MG63 (cell line): ENCODE measurements at regions not wholly inside any gene's neighbourhood (a gene's known extent, or its start where the extent isn't known, plus 50 kb on each side); places are given as distances from the start of the nearest gene placed in this dataset.

ENCODE experiments used
- DNase-seq: peaks from one replicate; pipeline ENCODE4 v3.0.0-alpha.2; 2020
- H3K27me3 ChIP-seq: fragments of 250-450 bp; sonication (Bioruptor Pico); 2 replicates; pipeline ENCODE4 v1.5.1; 2020; ENCODE audit warnings: mild to moderate bottlenecking, moderate library complexity
- H3K36me3 ChIP-seq: fragments of 250-450 bp; sonication (Bioruptor Pico); 2 replicates; pipeline ENCODE4 v1.5.1; 2020; ENCODE audit warnings: mild to moderate bottlenecking, moderate library complexity
- H3K4me3 ChIP-seq: fragments of 250-450 bp; sonication (Bioruptor Pico); 2 replicates; pipeline ENCODE4 v1.5.1; 2020; ENCODE audit warnings: mild to moderate bottlenecking, moderate library complexity
- H3K9me3 ChIP-seq: fragments of 250-450 bp; sonication (Bioruptor Pico); 2 replicates; pipeline ENCODE4 v1.5.1; 2020; ENCODE audit warnings: mild to moderate bottlenecking, moderate library complexity

DNA sequence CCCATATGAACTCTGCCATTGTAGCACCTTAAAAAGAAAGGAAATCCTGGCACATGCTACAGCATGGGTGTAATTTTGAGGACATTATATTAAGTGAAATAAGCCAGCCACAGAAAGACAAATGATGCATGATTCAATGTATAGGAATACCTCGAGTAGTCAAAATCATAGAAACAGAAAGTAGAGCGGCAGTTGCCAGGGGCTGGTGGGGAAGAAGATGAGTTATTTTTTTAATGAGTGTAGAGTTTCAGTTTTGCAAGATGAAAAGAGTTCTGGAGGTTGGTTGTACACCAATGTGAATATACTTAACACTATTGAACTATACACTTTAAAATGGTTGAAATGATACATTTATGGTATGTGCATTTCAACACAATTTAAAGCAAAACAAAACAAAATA is 133.0 kb downstream of the ZDHHC21 start:
- Histone ChIP-seq H3K9me3 (peaks cover 3% of the 10 kb centered on the region; the same call in 1 of the 2 replicates), H3K36me3 (no peaks in the 10 kb centered on the region; the same call in 1 of the 2 replicates), H3K4me3 (no peak overlapping the region), H3K27me3 (no peaks in the 10 kb centered on the region)
- no peak for DNase-seq

DNA sequence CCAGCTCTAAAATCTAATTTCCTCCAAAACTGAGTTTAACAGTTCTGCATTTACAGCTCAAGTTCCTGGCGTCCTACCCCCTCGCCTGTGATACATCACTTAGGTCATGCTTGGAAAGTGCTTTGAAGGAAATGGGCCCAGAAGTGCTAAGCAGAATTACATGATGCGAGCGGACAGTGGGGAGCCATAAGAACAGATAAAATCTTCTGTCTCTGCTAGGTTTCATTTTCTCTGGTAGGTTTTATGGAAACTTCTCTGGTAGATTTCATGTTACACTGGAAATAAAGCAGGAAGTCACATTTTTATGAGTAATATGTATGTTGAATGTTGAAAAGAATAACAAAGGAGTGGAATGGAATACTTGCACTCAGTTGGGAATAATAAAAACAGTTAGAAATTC is 138.3 kb downstream of the ZDHHC21 start:
- Histone ChIP-seq H3K36me3 (no peaks in the 10 kb centered on the region), H3K27me3 (no peaks in the 10 kb centered on the region), H3K4me3 (no peak overlapping the region), H3K9me3 (peaks cover 3% of the 10 kb centered on the region; the same call in 1 of the 2 replicates)
- DNase-seq = peak; percentile 98

DNA sequence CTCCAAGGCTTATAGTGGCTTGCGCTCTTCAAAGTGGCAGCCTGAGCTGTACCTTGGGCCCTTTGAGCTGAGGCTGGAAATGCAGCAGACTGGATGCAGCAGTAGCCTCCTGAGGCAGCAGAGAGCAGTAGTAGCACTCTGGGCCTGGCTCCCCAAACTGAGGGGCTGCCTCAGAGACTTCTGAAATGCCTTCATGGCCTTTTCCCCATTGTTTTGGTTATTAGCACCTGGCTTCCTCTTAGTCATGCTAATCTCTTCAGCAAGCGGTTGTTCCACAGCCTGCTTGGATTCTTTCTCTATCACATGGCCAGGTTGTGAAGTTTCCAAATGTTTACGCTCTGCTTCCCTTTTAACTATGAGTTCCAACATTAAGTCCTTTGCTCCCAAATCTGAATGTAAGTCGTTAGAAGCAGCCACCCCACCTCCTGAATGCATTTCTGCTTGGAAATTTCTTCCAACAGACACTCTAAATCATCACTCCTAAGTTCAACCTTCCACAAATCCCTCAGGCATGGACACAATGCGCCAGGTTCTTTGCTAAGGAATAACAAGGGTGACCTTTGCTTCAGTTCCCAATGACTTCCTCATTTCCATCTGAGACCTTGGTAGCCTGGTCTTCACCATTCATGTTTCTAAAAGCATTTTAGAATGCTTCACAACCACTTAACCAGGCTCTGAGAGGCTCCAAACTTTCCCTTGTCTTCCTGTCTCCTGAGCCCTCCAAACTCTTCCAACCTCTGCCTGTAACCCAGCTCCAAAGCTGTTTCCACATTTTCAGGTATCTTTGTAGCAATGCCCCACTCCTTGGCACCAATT is 145.8 kb downstream of the ZDHHC21 start:
- Histone ChIP-seq H3K4me3 (no peak overlapping the region), H3K27me3 (no peaks in the 10 kb centered on the region), H3K36me3 (no peaks in the 10 kb centered on the region), H3K9me3 (peaks cover 6% of the 10 kb centered on the region)
- no peak for DNase-seq

DNA sequence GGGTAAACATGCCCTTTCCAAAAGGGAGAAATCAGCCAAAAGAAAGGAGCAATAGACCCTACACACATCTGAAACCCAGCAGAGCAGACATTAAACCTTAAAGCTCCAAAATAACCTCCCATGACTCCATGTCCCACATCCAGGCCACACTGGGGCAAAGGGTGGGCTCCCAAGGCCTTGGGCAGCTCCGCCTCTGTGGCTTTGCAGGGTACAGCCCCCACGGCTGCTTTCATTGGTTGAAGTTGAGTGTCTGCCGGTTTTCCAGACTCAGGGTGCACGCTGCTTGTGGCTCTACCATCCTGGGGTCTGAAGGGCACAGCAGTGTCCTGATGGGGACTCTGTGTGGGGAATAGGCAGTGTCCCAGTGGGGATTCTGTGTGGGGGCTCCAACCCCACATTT is 146.5 kb downstream of the ZDHHC21 start:
- H3K36me3 ChIP-seq = no peaks in the 10 kb centered on the region
- H3K9me3 ChIP-seq = peaks cover 6% of the 10 kb centered on the region
- H3K27me3 ChIP-seq = no peaks in the 10 kb centered on the region
- no peak for DNase-seq
- H3K4me3 ChIP-seq = no peak overlapping the region

DNA sequence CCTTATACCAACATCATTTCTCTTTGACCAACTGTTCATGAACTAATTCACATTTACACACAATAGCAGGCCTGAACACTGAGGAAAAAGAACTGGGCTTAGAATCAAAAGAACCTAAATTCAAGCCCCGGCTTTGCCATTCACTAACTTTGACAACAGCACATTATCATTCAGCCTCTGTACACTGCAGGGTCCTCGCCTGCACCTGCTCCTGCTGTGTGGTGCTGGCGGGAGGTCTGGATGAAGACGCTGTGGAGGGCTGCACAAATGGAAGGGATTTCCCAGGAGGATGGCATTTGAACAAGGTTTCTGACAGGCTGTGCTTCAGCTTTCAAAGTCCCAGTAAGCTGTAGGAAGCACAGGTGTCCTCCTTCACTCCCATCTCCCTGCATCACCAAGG is 151.2 kb downstream of the ZDHHC21 start:
- H3K27me3 ChIP-seq = no peaks in the 10 kb centered on the region
- no peak overlapping the region for H3K4me3 ChIP-seq
- H3K36me3 ChIP-seq = no peaks in the 10 kb centered on the region
- peaks cover 6% of the 10 kb centered on the region for H3K9me3 ChIP-seq
- DNase-seq = no peak

DNA sequence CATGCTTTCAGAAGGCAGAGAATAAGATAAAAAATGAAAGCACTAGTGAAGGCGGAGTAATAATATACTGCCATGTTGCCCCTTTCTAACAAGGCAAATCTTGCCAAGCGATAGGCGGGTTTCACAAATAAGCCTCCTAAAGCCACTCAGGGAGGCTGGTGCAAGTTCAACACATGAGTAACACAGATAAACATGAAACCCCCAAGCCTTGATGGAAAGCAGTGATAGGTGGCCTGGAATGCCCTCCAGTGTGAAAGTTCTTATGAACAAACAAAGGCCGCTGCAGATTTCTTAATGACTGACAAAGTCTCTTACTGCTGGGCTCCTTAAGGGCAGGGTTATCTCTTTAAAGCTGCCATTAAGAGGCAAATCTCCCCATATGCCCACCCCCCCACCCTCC is 154.7 kb downstream of the ZDHHC21 start:
- Histone ChIP-seq H3K36me3 (no peaks in the 10 kb centered on the region), H3K9me3 (no peaks in the 10 kb centered on the region), H3K27me3 (peaks cover 6% of the 10 kb centered on the region; the same call in 1 of the 2 replicates), H3K4me3 (no peak overlapping the region)
- DNase-seq = no peak

DNA sequence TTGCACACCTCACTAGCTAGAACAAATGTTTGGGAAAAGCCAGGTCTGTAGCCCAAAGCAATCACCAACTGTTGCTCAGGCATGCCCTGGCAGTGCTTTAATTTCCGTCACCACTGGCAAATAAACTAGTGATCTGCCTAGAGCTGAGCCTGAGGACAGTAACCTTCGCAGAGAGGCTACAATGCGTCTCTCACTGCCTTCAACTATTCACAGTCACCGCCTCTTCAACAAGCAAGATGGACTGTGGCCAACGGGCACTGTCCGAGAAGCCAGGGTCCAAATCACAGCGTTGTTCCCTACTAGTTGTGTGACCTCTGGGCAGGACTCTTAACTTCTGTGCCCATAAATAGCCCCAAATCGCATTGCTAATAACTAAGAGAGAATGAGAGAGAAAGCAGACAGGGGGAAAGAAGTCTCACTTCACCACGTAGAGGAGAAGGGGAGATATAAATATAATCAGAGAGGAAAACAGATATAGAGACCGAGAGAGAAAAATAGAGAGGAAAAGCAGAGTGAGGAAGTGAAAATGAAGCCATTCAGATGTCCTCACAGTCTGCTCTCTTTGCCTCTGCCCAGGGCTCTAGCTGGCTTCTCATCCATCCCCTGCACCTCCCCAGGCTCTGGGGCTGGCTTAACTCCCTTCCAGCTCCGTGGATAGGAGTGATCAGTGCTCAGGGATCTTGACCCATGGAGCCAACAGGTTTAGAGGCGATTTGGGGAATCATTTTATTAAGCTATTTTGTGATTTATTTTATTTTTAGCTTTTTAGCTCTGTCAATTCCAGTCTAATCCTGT is 157.9 kb downstream of the ZDHHC21 start:
- Histone ChIP-seq H3K27me3 (peaks cover 6% of the 10 kb centered on the region; the same call in 1 of the 2 replicates), H3K36me3 (no peaks in the 10 kb centered on the region)
- DNase-seq = no peak

DNA sequence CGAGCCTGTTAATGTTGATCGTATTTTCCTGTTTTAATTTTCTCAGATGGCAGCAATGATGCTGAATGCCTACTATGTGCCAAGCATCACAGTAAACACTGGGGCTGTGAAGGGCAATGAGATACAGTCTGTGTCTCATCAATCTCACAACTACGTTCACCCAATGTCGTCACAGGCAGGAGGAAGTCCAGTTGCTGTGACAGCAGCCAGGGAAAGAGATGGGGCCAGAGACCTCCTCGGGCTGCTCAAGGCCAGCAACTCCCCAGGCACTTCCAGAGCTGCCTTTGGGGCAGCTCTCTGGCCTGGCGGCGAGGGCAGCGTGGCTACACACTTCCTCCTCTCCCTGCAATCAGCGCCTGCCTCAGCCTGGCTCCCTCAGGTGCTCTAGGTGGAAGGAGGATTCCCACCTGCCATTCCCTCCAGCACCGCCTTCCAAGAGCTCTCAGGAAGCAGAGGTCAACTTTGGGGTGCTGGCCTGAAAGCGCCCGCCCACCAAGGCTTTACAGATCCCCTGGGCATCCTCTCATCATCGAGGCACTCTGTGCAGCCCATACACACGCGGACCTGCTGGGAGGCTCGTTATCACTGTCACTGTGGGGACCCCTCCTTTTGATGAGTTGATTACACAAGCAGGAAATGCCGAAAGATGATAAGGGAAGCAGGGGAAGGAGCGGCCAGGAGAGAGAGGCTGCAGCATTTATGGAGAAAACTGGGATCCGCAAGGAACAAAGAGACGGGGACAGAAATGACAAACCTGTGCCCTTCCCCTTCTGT is 159.2 kb downstream of the ZDHHC21 start:
- Histone ChIP-seq H3K27me3 (peaks cover 6% of the 10 kb centered on the region; the same call in 1 of the 2 replicates), H3K9me3 (no peaks in the 10 kb centered on the region), H3K4me3 (no peak overlapping the region), H3K36me3 (no peaks in the 10 kb centered on the region)
- DNase-seq = no peak

More for the DNA sequence above, 157.9 kb downstream of the ZDHHC21 start:
- no peak overlapping the region for H3K4me3 ChIP-seq
- no peaks in the 10 kb centered on the region for H3K9me3 ChIP-seq

DNA sequence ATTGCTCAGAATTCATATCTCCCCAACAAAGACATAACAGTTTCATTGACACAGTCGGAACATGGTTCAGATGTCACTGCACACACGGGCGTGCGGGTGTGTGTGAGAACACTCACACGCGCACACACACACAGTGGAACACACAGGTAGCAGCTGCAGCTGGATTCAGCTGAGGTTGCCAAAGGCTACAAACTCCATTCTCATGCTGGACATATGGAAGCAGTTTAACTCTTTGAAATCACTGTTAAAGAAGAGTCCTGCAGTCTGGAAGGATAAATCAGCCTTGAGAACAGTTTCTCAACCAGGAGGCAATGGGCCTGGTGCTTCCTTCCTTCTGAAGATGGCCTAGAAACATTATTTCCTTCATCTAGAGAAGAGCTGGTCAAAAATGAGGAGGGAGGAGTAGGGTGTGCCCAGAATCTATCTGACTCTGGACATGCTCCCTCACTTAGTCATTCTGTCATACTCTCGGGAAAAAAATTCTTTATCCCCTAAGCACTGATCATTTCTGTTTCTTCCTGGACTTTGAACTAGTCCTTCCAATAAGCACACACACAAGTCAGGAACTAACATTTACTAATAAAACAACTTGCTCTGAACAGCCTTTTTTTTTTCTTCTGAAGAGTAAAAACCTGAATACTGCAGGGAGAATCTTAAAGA is 160.6 kb downstream of the ZDHHC21 start:
- H3K4me3 ChIP-seq = no peak overlapping the region
- DNase-seq = no peak
- peaks cover 15% of the 10 kb centered on the region; the same call in 1 of the 2 replicates for H3K27me3 ChIP-seq
- no peaks in the 10 kb centered on the region for H3K36me3 ChIP-seq
- no peaks in the 10 kb centered on the region for H3K9me3 ChIP-seq

DNA sequence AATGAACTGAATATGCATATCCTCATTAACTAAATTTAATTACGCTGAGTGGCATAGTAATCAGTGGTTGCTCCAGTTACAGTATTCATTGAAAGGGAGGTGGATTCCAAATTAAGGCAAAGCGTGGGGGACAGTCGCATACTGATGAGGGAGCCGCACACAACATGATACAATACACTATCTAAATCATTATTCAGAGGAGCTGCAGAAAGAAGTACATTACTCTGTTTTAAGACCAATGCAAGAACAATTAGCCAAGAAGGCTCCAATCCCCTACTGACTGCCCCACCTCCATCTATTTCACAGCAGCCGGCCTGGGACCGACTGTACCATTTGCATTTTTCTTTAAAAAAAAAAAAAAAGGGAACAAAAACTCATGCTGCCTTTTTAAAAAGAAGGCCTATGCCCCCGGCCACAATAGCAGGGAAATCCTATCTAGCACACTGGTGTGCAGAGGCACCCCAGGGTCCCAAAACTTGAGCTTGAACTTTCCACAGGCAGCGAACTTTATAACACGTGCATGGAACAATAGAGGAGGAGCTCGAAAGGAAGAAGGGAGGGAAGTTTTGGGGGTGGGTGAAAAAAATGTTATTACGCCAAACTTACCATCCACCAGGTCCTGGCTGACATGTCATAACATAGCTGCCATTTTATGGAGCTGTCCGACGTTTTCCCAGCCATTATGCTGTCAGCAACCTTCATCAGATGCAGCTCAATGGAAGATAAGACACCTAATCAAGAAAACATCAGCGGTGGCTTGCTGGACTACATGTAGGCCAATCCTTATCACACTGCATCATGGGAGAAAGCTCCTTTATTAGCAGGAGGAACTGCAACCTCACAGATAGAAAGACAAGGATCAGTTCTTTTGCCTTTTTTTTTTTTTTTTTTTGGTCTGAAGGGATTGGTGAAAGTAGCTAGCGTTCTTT is 161.6 kb downstream of the ZDHHC21 start:
- Histone ChIP-seq H3K27me3 (peaks cover 23% of the 10 kb centered on the region), H3K4me3 (no peak overlapping the region), H3K36me3 (no peaks in the 10 kb centered on the region), H3K9me3 (no peaks in the 10 kb centered on the region)
- no peak for DNase-seq

DNA sequence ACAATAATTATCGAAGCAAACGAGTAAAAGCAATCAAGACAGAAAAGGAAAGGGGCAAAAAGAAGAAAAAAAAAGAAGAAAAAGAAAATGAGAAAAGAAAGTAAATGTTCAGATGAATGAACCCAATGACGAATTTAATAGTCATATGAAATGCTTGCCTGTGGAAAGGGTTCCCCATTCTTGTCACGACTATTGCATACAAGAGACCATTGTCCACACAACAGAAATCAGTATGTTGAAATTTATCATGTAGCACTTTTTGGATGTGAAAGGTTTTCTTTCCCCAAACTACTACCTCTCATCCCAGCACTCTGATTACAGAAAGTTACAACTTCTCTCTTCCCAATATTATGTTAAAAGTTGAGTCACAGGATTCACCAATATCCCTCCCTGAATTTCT is 162.4 kb downstream of the ZDHHC21 start:
- DNase-seq = no peak
- H3K4me3 ChIP-seq = no peak overlapping the region
- peaks cover 27% of the 10 kb centered on the region for H3K27me3 ChIP-seq
- no peaks in the 10 kb centered on the region for H3K9me3 ChIP-seq
- no peaks in the 10 kb centered on the region for H3K36me3 ChIP-seq

DNA sequence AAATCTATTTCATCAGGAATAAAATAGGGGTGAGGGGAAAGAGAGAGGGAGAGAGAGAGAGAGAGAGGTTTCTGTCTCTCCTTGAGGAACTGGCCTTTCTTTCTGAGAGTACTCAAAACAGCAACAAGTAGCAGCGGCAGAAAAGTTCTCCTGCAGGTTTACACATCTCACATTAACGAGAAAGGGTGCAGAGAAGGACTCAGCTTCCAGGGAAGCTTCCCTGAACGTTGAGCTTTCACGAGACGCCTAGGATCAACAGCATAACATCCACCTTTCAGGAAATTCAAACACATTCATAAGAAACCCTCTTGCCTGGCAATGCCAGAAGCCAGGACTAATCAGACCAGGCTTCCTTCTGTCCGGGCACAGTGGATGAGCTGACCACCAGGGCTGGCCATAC is 162.9 kb downstream of the ZDHHC21 start:
- H3K36me3 ChIP-seq = no peaks in the 10 kb centered on the region
- peaks cover 26% of the 10 kb centered on the region for H3K27me3 ChIP-seq
- DNase-seq = no peak
- no peaks in the 10 kb centered on the region for H3K9me3 ChIP-seq
- no peak overlapping the region for H3K4me3 ChIP-seq

DNA sequence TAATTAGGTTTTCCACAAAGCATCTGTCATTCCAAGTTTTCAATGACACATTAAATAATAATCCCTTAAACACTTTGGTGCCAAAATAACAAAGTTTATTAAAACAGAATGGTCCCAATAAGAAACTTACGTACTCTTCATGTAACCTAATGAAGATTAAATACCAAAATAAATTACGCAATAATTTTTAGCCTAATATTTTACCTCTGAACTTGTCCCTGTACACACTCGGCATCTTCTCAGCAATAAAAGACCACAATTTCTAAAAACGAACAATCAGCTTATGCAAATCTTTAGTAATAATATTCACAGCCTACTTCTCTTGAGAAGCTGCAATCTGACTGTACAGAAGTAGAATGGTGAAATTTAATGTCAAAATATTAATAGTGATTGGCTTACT is 163.6 kb downstream of the ZDHHC21 start:
- peaks cover 20% of the 10 kb centered on the region for H3K27me3 ChIP-seq
- H3K9me3 ChIP-seq = no peaks in the 10 kb centered on the region
- DNase-seq = no peak
- no peaks in the 10 kb centered on the region for H3K36me3 ChIP-seq
- H3K4me3 ChIP-seq = no peak overlapping the region

DNA sequence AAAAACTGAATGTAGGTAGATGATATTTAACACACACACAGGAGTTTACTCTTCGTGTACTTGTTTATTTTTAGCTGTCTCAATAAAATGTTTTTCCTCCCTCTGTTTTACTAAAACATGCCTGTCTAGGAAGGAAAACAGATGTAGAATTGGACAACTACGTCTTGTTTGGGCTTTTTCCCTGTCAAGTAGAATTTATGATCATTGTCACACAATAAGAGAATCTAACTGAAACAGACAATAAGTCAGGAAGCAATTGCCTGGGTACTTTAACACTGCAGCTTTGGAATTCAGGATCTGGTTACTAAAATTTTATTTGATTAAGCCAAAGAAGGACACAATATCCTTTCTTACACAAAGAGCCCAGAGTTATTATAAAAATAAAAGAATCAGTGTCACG is 164.2 kb downstream of the ZDHHC21 start:
- DNase-seq = no peak
- Histone ChIP-seq H3K9me3 (no peaks in the 10 kb centered on the region), H3K4me3 (no peak overlapping the region), H3K36me3 (no peaks in the 10 kb centered on the region), H3K27me3 (peaks cover 23% of the 10 kb centered on the region)

DNA sequence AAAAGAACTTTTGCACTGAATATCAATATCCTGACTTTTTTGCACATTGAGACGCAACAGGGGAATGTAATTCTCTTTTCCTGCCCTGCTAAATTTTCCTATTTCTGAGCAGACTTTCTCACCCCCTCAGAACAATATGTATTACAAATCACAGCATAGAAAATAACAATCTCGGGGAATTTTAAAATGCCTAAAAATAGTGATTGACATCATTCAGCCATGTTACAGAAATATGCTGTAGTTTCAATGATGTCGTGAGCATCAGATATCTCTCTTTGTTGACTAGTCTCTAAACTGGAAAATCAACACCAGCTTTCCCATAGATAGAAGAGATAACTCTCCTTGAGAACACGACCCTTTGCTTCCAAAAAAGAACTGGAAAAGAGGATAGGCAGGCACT is 166.7 kb downstream of the ZDHHC21 start:
- DNase-seq = no peak
- H3K36me3 ChIP-seq = no peaks in the 10 kb centered on the region

DNA sequence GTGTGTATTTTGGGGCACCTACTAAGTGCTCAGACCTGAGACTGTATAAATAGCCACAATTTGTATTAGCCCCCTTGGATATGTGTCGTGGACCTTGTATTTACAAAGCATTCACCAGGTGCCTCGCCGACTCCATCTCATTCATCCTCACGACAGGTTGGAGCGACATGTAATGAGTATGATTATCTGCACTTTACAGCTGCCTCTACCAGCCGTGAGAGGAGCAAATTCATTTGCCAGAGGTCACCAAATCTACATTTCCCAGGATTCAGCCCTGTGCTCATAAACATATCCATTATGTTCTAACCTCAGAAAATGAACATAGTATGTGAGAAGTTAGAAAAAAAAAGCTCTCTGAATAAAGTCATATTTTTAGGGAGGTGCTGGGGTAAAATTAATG is 167.4 kb downstream of the ZDHHC21 start:
- Histone ChIP-seq H3K36me3 (no peaks in the 10 kb centered on the region), H3K27me3 (peaks cover 23% of the 10 kb centered on the region), H3K9me3 (no peaks in the 10 kb centered on the region), H3K4me3 (no peak overlapping the region)
- DNase-seq = no peak

More for the DNA sequence above, 166.7 kb downstream of the ZDHHC21 start:
- Histone ChIP-seq H3K9me3 (no peaks in the 10 kb centered on the region), H3K4me3 (no peak overlapping the region), H3K27me3 (peaks cover 23% of the 10 kb centered on the region)
